Effector memory CD8-positive, alpha-beta T cell (primary cell): ENCODE measurements at regions not wholly inside any gene's neighbourhood (a gene's known extent, or its start where the extent isn't known, plus 50 kb on each side); places are given as distances from the start of the nearest gene placed in this dataset.

ENCODE experiments used
- ATAC-seq: fragments of 150-1000 bp; cut with Tn5 transposase; replicated peaks from 2 replicates; pipeline ENCODE4 v1.10.0; 2021; ENCODE audit warnings: mild to moderate bottlenecking, moderate library complexity
- DNase-seq, 3 experiments: peaks; one replicate each; pipeline ENCODE4 v3.0.0; 2021
- H3K27ac Mint-ChIP-seq, 2 donors: one replicate each; pipeline ENCODE4 v1.8.0; 2022; ENCODE audit warnings: mild to moderate bottlenecking in 2 of 2, mixed read lengths in 2 of 2, moderate library complexity in 2 of 2
- H3K27me3 Mint-ChIP-seq, 2 donors: one replicate each; pipeline ENCODE4 v1.8.0; 2022; ENCODE audit warnings: mixed read lengths in 2 of 2
- H3K36me3 Mint-ChIP-seq: one replicate; pipeline ENCODE4 v1.8.0; 2022; ENCODE audit warnings: mild to moderate bottlenecking, moderate library complexity, mixed read lengths; ENCODE audit not compliant: insufficient read depth
- H3K4me1 Mint-ChIP-seq, 2 donors: one replicate each; pipeline ENCODE4 v1.8.0; 2022; ENCODE audit warnings: low read depth in 2 of 2, mixed read lengths in 2 of 2
- H3K4me3 Mint-ChIP-seq, 2 donors: one replicate each; pipeline ENCODE4 v1.8.0; 2022; ENCODE audit warnings: mild to moderate bottlenecking in 2 of 2, mixed read lengths in 2 of 2, moderate library complexity in 2 of 2
- H3K9me3 Mint-ChIP-seq, 2 donors: one replicate each; pipeline ENCODE4 v1.8.0; 2022; ENCODE audit warnings: mixed read lengths in 2 of 2

- Mint-ChIP-seq H3K4me1 (peaks cover 0 to 3% of the 10 kb centered on the region in 2 donors), H3K4me3 (peak overlapping the region in 1 of 2 donors; percentile 18), H3K27me3 (peaks cover 27 to 36% of the 10 kb centered on the region in 2 donors), H3K36me3 (peaks cover 18% of the 10 kb centered on the region), H3K27ac (peak overlapping the region in 1 of 2 donors; percentile 70), H3K9me3 (no peaks in the 10 kb centered on the region)
- ATAC-seq, result no peak
- no peak for DNase-seq
These were observed 172.7 kb downstream of the SOCS6 start for GRCh38 chr18:70461323-70462077.

GRCh38 chr18:70459731-70460130 is 170.9 kb downstream of the SOCS6 start:
- no peak for ATAC-seq
- H3K9me3 Mint-ChIP-seq, result no peaks in the 10 kb centered on the region
- H3K36me3 Mint-ChIP-seq, result peaks cover 18% of the 10 kb centered on the region
- no peak for DNase-seq
- H3K4me3 Mint-ChIP-seq, result no peak overlapping the region
- H3K4me1 Mint-ChIP-seq, result peaks cover 0 to 2% of the 10 kb centered on the region in 2 donors
- peaks cover 27 to 36% of the 10 kb centered on the region in 2 donors for H3K27me3 Mint-ChIP-seq
- peak overlapping the region; percentile 25 to 91 for H3K27ac Mint-ChIP-seq

- DNase-seq, result no peak
- Mint-ChIP-seq H3K36me3 (peaks cover 18% of the 10 kb centered on the region), H3K27me3 (peaks cover 27 to 36% of the 10 kb centered on the region in 2 donors), H3K4me1 (no peaks in the 10 kb centered on the region), H3K9me3 (no peaks in the 10 kb centered on the region), H3K27ac (no peak overlapping the region), H3K4me3 (no peak overlapping the region)
- no peak for ATAC-seq
These were observed 170.4 kb downstream of the SOCS6 start for GRCh38 chr18:70459251-70459650.

GRCh38 chr18:70457788-70458187 is 168.9 kb downstream of the SOCS6 start:
- no peak overlapping the region for H3K4me3 Mint-ChIP-seq
- H3K4me1 Mint-ChIP-seq, result no peaks in the 10 kb centered on the region
- no peak for DNase-seq
- H3K27me3 Mint-ChIP-seq, result peaks cover 20 to 34% of the 10 kb centered on the region in 2 donors
- no peaks in the 10 kb centered on the region for H3K9me3 Mint-ChIP-seq
- H3K27ac Mint-ChIP-seq, result no peak overlapping the region
- peaks cover 18% of the 10 kb centered on the region for H3K36me3 Mint-ChIP-seq
- ATAC-seq, result no peak

- H3K9me3 Mint-ChIP-seq, result no peaks in the 10 kb centered on the region
These were observed 168.4 kb downstream of the SOCS6 start for GRCh38 chr18:70457223-70457622.

GRCh38 chr18:70456376-70456775 is 167.5 kb downstream of the SOCS6 start:
- no peak for ATAC-seq
- H3K9me3 Mint-ChIP-seq, result no peaks in the 10 kb centered on the region
- DNase-seq, result no peak
- H3K36me3 Mint-ChIP-seq, result peaks cover 15% of the 10 kb centered on the region
- H3K27ac Mint-ChIP-seq, result no peak overlapping the region
- H3K27me3 Mint-ChIP-seq, result peaks cover 20 to 33% of the 10 kb centered on the region in 2 donors
- no peak overlapping the region for H3K4me3 Mint-ChIP-seq
- H3K4me1 Mint-ChIP-seq, result no peaks in the 10 kb centered on the region

More at GRCh38 chr18:70457223-70457622, 168.4 kb downstream of the SOCS6 start:
- Mint-ChIP-seq H3K4me1 (no peaks in the 10 kb centered on the region), H3K27ac (no peak overlapping the region), H3K27me3 (peaks cover 26 to 37% of the 10 kb centered on the region in 2 donors), H3K4me3 (no peak overlapping the region), H3K36me3 (peaks cover 18% of the 10 kb centered on the region)
- DNase-seq (no peak), ATAC-seq (no peak)

- no peaks in the 10 kb centered on the region for H3K4me1 Mint-ChIP-seq
- H3K36me3 Mint-ChIP-seq, result peaks cover 11% of the 10 kb centered on the region
- H3K9me3 Mint-ChIP-seq, result no peaks in the 10 kb centered on the region
- no peak overlapping the region for H3K4me3 Mint-ChIP-seq
- H3K27ac Mint-ChIP-seq, result no peak overlapping the region
- H3K27me3 Mint-ChIP-seq, result peaks cover 19 to 32% of the 10 kb centered on the region in 2 donors
- no peak for ATAC-seq
- no peak for DNase-seq
These were observed 166.9 kb downstream of the SOCS6 start for GRCh38 chr18:70455731-70456130.

GRCh38 chr18:70454704-70455322 is 166.0 kb downstream of the SOCS6 start:
- no peaks in the 10 kb centered on the region for H3K9me3 Mint-ChIP-seq
- no peak overlapping the region for H3K4me3 Mint-ChIP-seq
- no peak overlapping the region for H3K27ac Mint-ChIP-seq
- H3K36me3 Mint-ChIP-seq, result peaks cover 2% of the 10 kb centered on the region
- ATAC-seq, result peak; percentile 35
- peak; percentile 8 to 12 (median 11) for DNase-seq
- no peaks in the 10 kb centered on the region for H3K4me1 Mint-ChIP-seq
- peaks cover 19 to 28% of the 10 kb centered on the region in 2 donors for H3K27me3 Mint-ChIP-seq

- Mint-ChIP-seq H3K4me1 (no peaks in the 10 kb centered on the region), H3K36me3 (no peaks in the 10 kb centered on the region), H3K27ac (no peak overlapping the region), H3K4me3 (no peak overlapping the region), H3K27me3 (peaks cover 9 to 16% of the 10 kb centered on the region in 2 donors), H3K9me3 (no peaks in the 10 kb centered on the region)
- ATAC-seq, result no peak
- DNase-seq, result no peak
These were observed 164.4 kb downstream of the SOCS6 start for GRCh38 chr18:70453058-70453775.

- no peaks in the 10 kb centered on the region for H3K4me1 Mint-ChIP-seq
- no peak for ATAC-seq
- H3K27ac Mint-ChIP-seq, result no peak overlapping the region
- H3K36me3 Mint-ChIP-seq, result no peaks in the 10 kb centered on the region
- H3K4me3 Mint-ChIP-seq, result no peak overlapping the region
- H3K9me3 Mint-ChIP-seq, result no peaks in the 10 kb centered on the region
- H3K27me3 Mint-ChIP-seq, result peaks cover 10 to 19% of the 10 kb centered on the region in 2 donors
- DNase-seq, result no peak
These were observed 163.7 kb downstream of the SOCS6 start for GRCh38 chr18:70452501-70452900.

GRCh38 chr18:70450426-70451253 is 161.8 kb downstream of the SOCS6 start:
- DNase-seq, result no peak
- ATAC-seq, result no peak
- H3K27me3 Mint-ChIP-seq, result peaks cover 20 to 35% of the 10 kb centered on the region in 2 donors
- no peaks in the 10 kb centered on the region for H3K9me3 Mint-ChIP-seq
- no peaks in the 10 kb centered on the region for H3K36me3 Mint-ChIP-seq
- no peaks in the 10 kb centered on the region for H3K4me1 Mint-ChIP-seq
- no peak overlapping the region for H3K4me3 Mint-ChIP-seq
- H3K27ac Mint-ChIP-seq, result no peak overlapping the region

- no peaks in the 10 kb centered on the region for H3K4me1 Mint-ChIP-seq
- no peak overlapping the region for H3K4me3 Mint-ChIP-seq
- no peaks in the 10 kb centered on the region for H3K36me3 Mint-ChIP-seq
- no peak overlapping the region for H3K27ac Mint-ChIP-seq
- H3K9me3 Mint-ChIP-seq, result no peaks in the 10 kb centered on the region
- ATAC-seq, result no peak
- peaks cover 20 to 35% of the 10 kb centered on the region in 2 donors for H3K27me3 Mint-ChIP-seq
- DNase-seq, result no peak
These were observed 159.7 kb downstream of the SOCS6 start for GRCh38 chr18:70448588-70448987.

GRCh38 chr18:70446063-70446462 is 157.2 kb downstream of the SOCS6 start:
- Mint-ChIP-seq H3K27me3 (peaks cover 16 to 27% of the 10 kb centered on the region in 2 donors), H3K36me3 (no peaks in the 10 kb centered on the region), H3K4me3 (no peak overlapping the region), H3K9me3 (peaks cover 9 to 13% of the 10 kb centered on the region in 2 donors), H3K27ac (no peak overlapping the region), H3K4me1 (no peaks in the 10 kb centered on the region)
- no peak for DNase-seq
- no peak for ATAC-seq
